GM12878 (cell line): ENCODE measurements at regions not wholly inside any gene's neighbourhood (a gene's known extent, or its start where the extent isn't known, plus 50 kb on each side); places are given as distances from the start of the nearest gene placed in this dataset.

Experiments used
- ATAC-seq: fragments of 200-7000 bp; cut with Tn5 transposase; 3 replicates; pipeline ENCODE4 v1.9.1; 2020; ENCODE audit warnings: mild to moderate bottlenecking, moderate library complexity
- BruUV-seq: library from RNA; stranded (reverse); fragments of 400-500 nt; replicated peaks from 2 replicates; lab custom pipeline; 2021; lab: Mats Ljungman, UMichigan
- CTCF ChIA-PET: fragments of 300-600 bp; sonication (Branson Sonifier 250); formaldehyde crosslinking; extraction: SDS; loops from one replicate; lab custom pipeline; 2021; ENCODE audit warnings: inconsistent platforms; lab: Yijun Ruan, JAX
- POLR2A ChIA-PET: fragments of 350-600 bp; formaldehyde crosslinking; extraction: SDS; loops from one replicate; lab custom pipeline; 2021; ENCODE audit warnings: inconsistent platforms; lab: Charles Lee
- RAD21 ChIA-PET: fragments of 300-600 bp; sonication (Branson Sonifier 250); formaldehyde crosslinking; loops from one replicate; lab custom pipeline; 2023; ENCODE audit warnings: antibody characterized with exemption; ENCODE audit not compliant: unreplicated experiment; lab: Charles Lee
- SMC1A ChIA-PET: fragments of 300-600 bp; sonication (Branson Sonifier 250); formaldehyde crosslinking; loops from one replicate; lab custom pipeline; 2023; ENCODE audit not compliant: unreplicated experiment, uncharacterized antibody; lab: Charles Lee
- DNase-seq: peaks from one replicate; pipeline ENCODE4 v3.0.0-alpha.2; 2011; ENCODE audit warnings: low read depth, low spot score
- FAIRE-seq: peaks from 3 replicates; lab custom pipeline; 2011; peaks lifted over from hg19 to GRCh38; lab: Jason Lieb, UNC
- H2AFZ ChIP-seq: 2 replicates; pipeline ENCODE4 v1.6.0; 2011; ENCODE audit warnings: low read depth, low read length, control low read depth; ENCODE audit not compliant: control insufficient read depth
- H3K27ac ChIP-seq: 2 replicates; pipeline ENCODE4 v1.5.1; 2011; ENCODE audit warnings: control low read depth; ENCODE audit not compliant: control insufficient read depth, insufficient read depth
- H3K27me3 ChIP-seq, 2 experiments: replicated peaks in 1 of 2; 2 replicates each; pipeline versions ENCODE4 v1.6.0 to v1.6.1; 2011; ENCODE audit warnings: low read length in 1 of 2; ENCODE audit not compliant: control insufficient read depth in 2 of 2, insufficient read depth in 2 of 2
- H3K36me3 ChIP-seq, 2 experiments: 2 replicates each; pipeline ENCODE4 v1.5.1; 2011; ENCODE audit warnings: low read length in 1 of 2; ENCODE audit not compliant: control insufficient read depth in 2 of 2, insufficient read depth in 2 of 2
- H3K4me1 ChIP-seq: 2 replicates; pipeline ENCODE4 v1.6.1; 2011; ENCODE audit warnings: mild to moderate bottlenecking, low read length, moderate library complexity, mixed read lengths; ENCODE audit not compliant: control insufficient read depth, insufficient read depth
- H3K4me2 ChIP-seq: 2 replicates; pipeline ENCODE4 v1.6.0; 2011; ENCODE audit warnings: control low read depth; ENCODE audit not compliant: control insufficient read depth, insufficient read depth
- H3K4me3 ChIP-seq: fragments of 200-600 bp; sonication (generic); 2 replicates; pipeline ENCODE4 v1.5.1; 2016
- H3K79me2 ChIP-seq: 2 replicates; pipeline ENCODE4 v1.6.0; 2011; ENCODE audit warnings: low read length; ENCODE audit not compliant: control insufficient read depth, insufficient read depth
- H3K9ac ChIP-seq: 2 replicates; pipeline ENCODE4 v1.8.0; 2011; ENCODE audit warnings: low read length, control low read depth, mixed read lengths; ENCODE audit not compliant: control insufficient read depth, insufficient read depth
- H3K9me3 ChIP-seq: replicated peaks from 3 replicates; pipeline ENCODE4 v1.5.1; 2011; ENCODE audit warnings: mild to moderate bottlenecking, low read length; ENCODE audit not compliant: control insufficient read depth, insufficient read depth
- H4K20me1 ChIP-seq: 2 replicates; pipeline ENCODE4 v1.6.0; 2011; ENCODE audit not compliant: control insufficient read depth, insufficient read depth
- CREB1 ChIP-seq: IDR thresholded peaks from 2 replicates; pipeline ENCODE4 v1.6.1; 2012; ENCODE audit warnings: low read depth, mild to moderate bottlenecking, inconsistent platforms
- ESRRA ChIP-seq: IDR thresholded peaks from 2 replicates; pipeline ENCODE4 v1.6.1; 2012; ENCODE audit warnings: mild to moderate bottlenecking, low read length, improper control_type of control experiment
- KAT2A ChIP-seq: conservative IDR thresholded peaks from 2 replicates; pipeline ENCODE4 v1.6.1; 2011; ENCODE audit warnings: low read depth, low read length; ENCODE audit not compliant: control insufficient read depth
- MEF2B ChIP-seq: fragments of 450-650 bp; IDR thresholded peaks from 2 replicates; pipeline ENCODE4 v1.6.1; 2018; ENCODE audit warnings: mild to moderate bottlenecking, moderate library complexity; ENCODE audit not compliant: partially characterized antibody, poor library complexity, severe bottlenecking
- MTA3 ChIP-seq: IDR thresholded peaks from 2 replicates; pipeline ENCODE4 v1.6.1; 2012; ENCODE audit warnings: low read length, inconsistent platforms, borderline replicate concordance
- NRF1 ChIP-seq: conservative IDR thresholded peaks from 2 replicates; pipeline ENCODE4 v1.6.1; 2011; ENCODE audit warnings: mild to moderate bottlenecking, low read depth, low read length, improper control_type of control experiment
- POLR2AphosphoS5 ChIP-seq: IDR thresholded peaks from 2 replicates; pipeline ENCODE4 v1.6.1; 2011; ENCODE audit warnings: mild to moderate bottlenecking, low read length, inconsistent platforms
- RFX5 ChIP-seq: IDR thresholded peaks from 2 replicates; pipeline ENCODE4 v1.6.1; 2011; ENCODE audit warnings: low read depth, low read length, improper control_type of control experiment
- ZNF217 ChIP-seq: fragments of 450-650 bp; IDR thresholded peaks from 2 replicates; pipeline ENCODE4 v1.6.1; 2017; ENCODE audit warnings: antibody characterized with exemption, mild to moderate bottlenecking
- WGBS: methylation state at CpG from one replicate; pipeline ENCODE4 v1.1.6; 2016; ENCODE audit warnings: low lambda C conversion rate; ENCODE audit not compliant: insufficient replicate concordance, insufficient coverage; ENCODE audit errors: missing lambda C conversion rate; 5-methylcytosine and 5-hydroxymethylcytosine counted together
- in situ Hi-C: fragments of 300-500 bp; cut with MboI; formaldehyde crosslinking; loops from 9 replicates; pipeline ENCODE4 v1.14.3; 2018; ENCODE audit warnings: mixed read lengths
- intact Hi-C: fragments of 100-400 bp; cut with micrococcal nuclease; formaldehyde crosslinking; loops from one replicate; pipeline ENCODE4 v1.14.2; 2022; ENCODE audit not compliant: unreplicated experiment
- TF ChIP-seq, protein P1 (sequence below): fragments of 450-650 bp; IDR thresholded peaks from 2 replicates; pipeline ENCODE4 v1.6.1; 2017; ENCODE audit warnings: mild to moderate bottlenecking, moderate library complexity
- TF ChIP-seq, protein P2 (sequence below): fragments of 450-650 bp; formaldehyde crosslinking; IDR thresholded peaks from 2 replicates; pipeline ENCODE4 v1.5.0; 2022; ENCODE audit warnings: mild to moderate bottlenecking, missing genetic modification characterization
- TF ChIP-seq, protein P3 (sequence below): fragments of 450-650 bp; IDR thresholded peaks from 2 replicates; pipeline ENCODE4 v1.6.1; 2018; ENCODE audit warnings: borderline replicate concordance, mild to moderate bottlenecking; ENCODE audit not compliant: partially characterized antibody
- TF ChIP-seq, protein P4 (sequence below): IDR thresholded peaks from 2 replicates; pipeline ENCODE4 v1.6.1; 2011; ENCODE audit warnings: low read depth, low read length, improper control_type of control experiment, borderline replicate concordance

DNA sequence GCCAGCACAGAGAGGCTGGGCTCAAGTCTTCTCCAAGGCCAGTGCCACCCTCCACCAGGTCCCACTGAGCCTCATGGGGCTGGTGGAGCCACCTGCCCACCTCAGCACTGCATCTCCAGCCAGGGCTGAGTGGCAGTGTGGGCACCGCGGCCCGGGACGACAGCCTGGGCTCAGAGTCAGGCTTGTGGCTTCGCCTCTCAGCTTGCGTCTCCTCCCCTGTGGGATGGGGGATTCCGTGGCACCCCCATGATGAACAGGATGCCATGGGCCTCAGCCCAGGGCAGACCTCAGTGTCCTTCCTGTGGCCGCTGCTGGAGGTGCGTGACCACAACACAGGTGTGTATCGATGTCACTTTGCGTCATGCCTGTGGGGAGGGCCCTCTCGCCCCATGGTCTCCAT is 136.4 kb upstream of the PPP1R26 start:
- intact Hi-C loops, result no loop called here
- POLR2A ChIA-PET, result no interaction called here
- no peak for DNase-seq
- H3K27ac ChIP-seq, result no peak overlapping the region
- H3K79me2 ChIP-seq, result no peaks in the 10 kb centered on the region
- FAIRE-seq, result no peak
- SMC1A ChIA-PET, result no interaction called here
- no peak overlapping the region for H3K9ac ChIP-seq
- no peaks in the 10 kb centered on the region for H3K4me1 ChIP-seq
- BruUV-seq, result no TSS peak
- no peak overlapping the region for H2AFZ ChIP-seq
- no peaks in the 10 kb centered on the region for H4K20me1 ChIP-seq
- RAD21 ChIA-PET, result no interaction called here
- no peaks in the 10 kb centered on the region for H3K36me3 ChIP-seq
- 4% methylated on average over 12 of the region's 12 CpGs for WGBS
- no peaks in the 10 kb centered on the region for H3K9me3 ChIP-seq
- no peak overlapping the region for H3K4me2 ChIP-seq
- no peak for ATAC-seq
- peaks cover 0 to 4% of the 10 kb centered on the region in 2 experiments; a peak in 2 of 4 replicates for H3K27me3 ChIP-seq
- no peak overlapping the region for H3K4me3 ChIP-seq
- in situ Hi-C loops, result loop anchor here (10.0 kb wide), 1 partner anchor 648 kb away; no protein-coding TSS in a partner anchor
- CTCF ChIA-PET, result interaction anchor here (0.6 kb wide), 1 partner anchor 260 kb away, joined by 3 read pairs; no protein-coding TSS in a partner anchor
- TF ChIP-seq NRF1 (no peak), KAT2A (no peak), CREB1 (no peak), POLR2AphosphoS5 (no peak), ZNF217 (no peak), RFX5 (no peak), ESRRA (no peak), MEF2B (no peak), MTA3 (no peak)
- TF ChIP-seq, protein P1, sequence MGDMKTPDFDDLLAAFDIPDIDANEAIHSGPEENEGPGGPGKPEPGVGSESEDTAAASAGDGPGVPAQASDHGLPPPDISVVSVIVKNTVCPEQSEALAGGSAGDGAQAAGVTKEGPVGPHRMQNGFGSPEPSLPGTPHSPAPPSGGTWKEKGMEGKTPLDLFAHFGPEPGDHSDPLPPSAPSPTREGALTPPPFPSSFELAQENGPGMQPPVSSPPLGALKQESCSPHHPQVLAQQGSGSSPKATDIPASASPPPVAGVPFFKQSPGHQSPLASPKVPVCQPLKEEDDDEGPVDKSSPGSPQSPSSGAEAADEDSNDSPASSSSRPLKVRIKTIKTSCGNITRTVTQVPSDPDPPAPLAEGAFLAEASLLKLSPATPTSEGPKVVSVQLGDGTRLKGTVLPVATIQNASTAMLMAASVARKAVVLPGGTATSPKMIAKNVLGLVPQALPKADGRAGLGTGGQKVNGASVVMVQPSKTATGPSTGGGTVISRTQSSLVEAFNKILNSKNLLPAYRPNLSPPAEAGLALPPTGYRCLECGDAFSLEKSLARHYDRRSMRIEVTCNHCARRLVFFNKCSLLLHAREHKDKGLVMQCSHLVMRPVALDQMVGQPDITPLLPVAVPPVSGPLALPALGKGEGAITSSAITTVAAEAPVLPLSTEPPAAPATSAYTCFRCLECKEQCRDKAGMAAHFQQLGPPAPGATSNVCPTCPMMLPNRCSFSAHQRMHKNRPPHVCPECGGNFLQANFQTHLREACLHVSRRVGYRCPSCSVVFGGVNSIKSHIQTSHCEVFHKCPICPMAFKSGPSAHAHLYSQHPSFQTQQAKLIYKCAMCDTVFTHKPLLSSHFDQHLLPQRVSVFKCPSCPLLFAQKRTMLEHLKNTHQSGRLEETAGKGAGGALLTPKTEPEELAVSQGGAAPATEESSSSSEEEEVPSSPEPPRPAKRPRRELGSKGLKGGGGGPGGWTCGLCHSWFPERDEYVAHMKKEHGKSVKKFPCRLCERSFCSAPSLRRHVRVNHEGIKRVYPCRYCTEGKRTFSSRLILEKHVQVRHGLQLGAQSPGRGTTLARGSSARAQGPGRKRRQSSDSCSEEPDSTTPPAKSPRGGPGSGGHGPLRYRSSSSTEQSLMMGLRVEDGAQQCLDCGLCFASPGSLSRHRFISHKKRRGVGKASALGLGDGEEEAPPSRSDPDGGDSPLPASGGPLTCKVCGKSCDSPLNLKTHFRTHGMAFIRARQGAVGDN, result no peak
- TF ChIP-seq, protein P2, sequence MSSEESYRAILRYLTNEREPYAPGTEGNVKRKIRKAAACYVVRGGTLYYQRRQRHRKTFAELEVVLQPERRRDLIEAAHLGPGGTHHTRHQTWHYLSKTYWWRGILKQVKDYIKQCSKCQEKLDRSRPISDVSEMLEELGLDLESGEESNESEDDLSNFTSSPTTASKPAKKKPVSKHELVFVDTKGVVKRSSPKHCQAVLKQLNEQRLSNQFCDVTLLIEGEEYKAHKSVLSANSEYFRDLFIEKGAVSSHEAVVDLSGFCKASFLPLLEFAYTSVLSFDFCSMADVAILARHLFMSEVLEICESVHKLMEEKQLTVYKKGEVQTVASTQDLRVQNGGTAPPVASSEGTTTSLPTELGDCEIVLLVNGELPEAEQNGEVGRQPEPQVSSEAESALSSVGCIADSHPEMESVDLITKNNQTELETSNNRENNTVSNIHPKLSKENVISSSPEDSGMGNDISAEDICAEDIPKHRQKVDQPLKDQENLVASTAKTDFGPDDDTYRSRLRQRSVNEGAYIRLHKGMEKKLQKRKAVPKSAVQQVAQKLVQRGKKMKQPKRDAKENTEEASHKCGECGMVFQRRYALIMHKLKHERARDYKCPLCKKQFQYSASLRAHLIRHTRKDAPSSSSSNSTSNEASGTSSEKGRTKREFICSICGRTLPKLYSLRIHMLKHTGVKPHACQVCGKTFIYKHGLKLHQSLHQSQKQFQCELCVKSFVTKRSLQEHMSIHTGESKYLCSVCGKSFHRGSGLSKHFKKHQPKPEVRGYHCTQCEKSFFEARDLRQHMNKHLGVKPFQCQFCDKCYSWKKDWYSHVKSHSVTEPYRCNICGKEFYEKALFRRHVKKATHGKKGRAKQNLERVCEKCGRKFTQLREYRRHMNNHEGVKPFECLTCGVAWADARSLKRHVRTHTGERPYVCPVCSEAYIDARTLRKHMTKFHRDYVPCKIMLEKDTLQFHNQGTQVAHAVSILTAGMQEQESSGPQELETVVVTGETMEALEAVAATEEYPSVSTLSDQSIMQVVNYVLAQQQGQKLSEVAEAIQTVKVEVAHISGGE, result no peak
- TF ChIP-seq, protein P3, sequence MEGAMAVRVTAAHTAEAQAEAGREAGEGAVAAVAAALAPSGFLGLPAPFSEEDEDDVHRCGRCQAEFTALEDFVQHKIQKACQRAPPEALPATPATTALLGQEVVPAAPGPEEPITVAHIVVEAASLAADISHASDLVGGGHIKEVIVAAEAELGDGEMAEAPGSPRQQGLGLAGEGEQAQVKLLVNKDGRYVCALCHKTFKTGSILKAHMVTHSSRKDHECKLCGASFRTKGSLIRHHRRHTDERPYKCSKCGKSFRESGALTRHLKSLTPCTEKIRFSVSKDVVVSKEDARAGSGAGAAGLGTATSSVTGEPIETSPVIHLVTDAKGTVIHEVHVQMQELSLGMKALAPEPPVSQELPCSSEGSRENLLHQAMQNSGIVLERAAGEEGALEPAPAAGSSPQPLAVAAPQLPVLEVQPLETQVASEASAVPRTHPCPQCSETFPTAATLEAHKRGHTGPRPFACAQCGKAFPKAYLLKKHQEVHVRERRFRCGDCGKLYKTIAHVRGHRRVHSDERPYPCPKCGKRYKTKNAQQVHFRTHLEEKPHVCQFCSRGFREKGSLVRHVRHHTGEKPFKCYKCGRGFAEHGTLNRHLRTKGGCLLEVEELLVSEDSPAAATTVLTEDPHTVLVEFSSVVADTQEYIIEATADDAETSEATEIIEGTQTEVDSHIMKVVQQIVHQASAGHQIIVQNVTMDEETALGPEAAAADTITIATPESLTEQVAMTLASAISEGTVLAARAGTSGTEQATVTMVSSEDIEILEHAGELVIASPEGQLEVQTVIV, result no peak
- TF ChIP-seq, protein P4, sequence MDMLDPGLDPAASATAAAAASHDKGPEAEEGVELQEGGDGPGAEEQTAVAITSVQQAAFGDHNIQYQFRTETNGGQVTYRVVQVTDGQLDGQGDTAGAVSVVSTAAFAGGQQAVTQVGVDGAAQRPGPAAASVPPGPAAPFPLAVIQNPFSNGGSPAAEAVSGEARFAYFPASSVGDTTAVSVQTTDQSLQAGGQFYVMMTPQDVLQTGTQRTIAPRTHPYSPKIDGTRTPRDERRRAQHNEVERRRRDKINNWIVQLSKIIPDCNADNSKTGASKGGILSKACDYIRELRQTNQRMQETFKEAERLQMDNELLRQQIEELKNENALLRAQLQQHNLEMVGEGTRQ, result no peak
